Transverse colon (tissue), 4 donors: ENCODE measurements at regions not wholly inside any gene's neighbourhood (a gene's known extent, or its start where the extent isn't known, plus 50 kb on each side); places are given as distances from the start of the nearest gene placed in this dataset.

ENCODE experiments used
- EP300 ChIP-seq: sonication (generic); formaldehyde crosslinking; IDR thresholded peaks from one replicate; pipeline ENCODE4 v1.6.1; 2017; ENCODE audit warnings: antibody characterized with exemption, low read depth
- POLR2A ChIP-seq: fragments of 450-650 bp; IDR thresholded peaks from one replicate; pipeline ENCODE4 v1.6.1; 2016; ENCODE audit warnings: antibody characterized with exemption, mild to moderate bottlenecking, moderate library complexity
- POLR2AphosphoS5 ChIP-seq, 3 donors: sonication (generic); formaldehyde crosslinking; IDR thresholded peaks; one replicate each; pipeline ENCODE4 v1.6.1; 2016; ENCODE audit warnings: antibody characterized with exemption in 3 of 3
- TF ChIP-seq, protein P1 (sequence below), 5 experiments: fragments of 200-600 bp in 3 of 5; fragments of 450-650 bp in 2 of 5; sonication (generic) in 3 of 5; IDR thresholded peaks; 1 replicate in 2 of 5; 2 replicates in 3 of 5; pipeline ENCODE4 v1.5.1; 2016 to 2017; ENCODE audit warnings: antibody characterized with exemption in 5 of 5, inconsistent platforms in 3 of 5, mild to moderate bottlenecking in 2 of 5, moderate library complexity in 1 of 5

DNA sequence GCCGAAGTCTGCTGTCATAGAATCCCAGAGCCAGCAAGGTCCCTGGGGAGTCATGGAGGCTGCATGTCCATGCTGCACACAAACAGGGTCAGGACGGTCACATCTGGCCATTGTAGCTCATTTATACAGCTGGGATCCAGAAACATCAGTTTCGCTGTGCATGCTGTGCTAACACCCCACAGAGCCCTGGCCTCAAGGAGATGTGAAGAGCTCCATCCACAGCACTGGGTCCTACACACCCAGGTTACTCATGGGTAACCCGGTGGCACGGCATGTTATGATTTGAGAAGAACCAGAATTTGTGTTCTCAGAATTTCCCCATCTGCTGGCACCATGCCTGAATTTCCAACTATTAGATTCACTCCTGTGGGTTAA is 146.3 kb upstream of the ARHGAP20 start:
- TF ChIP-seq, protein P1, sequence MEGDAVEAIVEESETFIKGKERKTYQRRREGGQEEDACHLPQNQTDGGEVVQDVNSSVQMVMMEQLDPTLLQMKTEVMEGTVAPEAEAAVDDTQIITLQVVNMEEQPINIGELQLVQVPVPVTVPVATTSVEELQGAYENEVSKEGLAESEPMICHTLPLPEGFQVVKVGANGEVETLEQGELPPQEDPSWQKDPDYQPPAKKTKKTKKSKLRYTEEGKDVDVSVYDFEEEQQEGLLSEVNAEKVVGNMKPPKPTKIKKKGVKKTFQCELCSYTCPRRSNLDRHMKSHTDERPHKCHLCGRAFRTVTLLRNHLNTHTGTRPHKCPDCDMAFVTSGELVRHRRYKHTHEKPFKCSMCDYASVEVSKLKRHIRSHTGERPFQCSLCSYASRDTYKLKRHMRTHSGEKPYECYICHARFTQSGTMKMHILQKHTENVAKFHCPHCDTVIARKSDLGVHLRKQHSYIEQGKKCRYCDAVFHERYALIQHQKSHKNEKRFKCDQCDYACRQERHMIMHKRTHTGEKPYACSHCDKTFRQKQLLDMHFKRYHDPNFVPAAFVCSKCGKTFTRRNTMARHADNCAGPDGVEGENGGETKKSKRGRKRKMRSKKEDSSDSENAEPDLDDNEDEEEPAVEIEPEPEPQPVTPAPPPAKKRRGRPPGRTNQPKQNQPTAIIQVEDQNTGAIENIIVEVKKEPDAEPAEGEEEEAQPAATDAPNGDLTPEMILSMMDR (IDR thresholded peaks at IDR 0.05) = no peak
- no peak for TF ChIP-seq POLR2AphosphoS5 (IDR thresholded peaks at IDR 0.05)
- TF ChIP-seq POLR2A = no peak
- no peak for TF ChIP-seq EP300
